GM21825 (cell line): ENCODE measurements at regions not wholly inside any gene's neighbourhood (a gene's known extent, or its start where the extent isn't known, plus 50 kb on each side); places are given as distances from the start of the nearest gene placed in this dataset.

Source experiments
- ATAC-seq: cut with Tn5 transposase; IDR thresholded peaks from one replicate; pipeline ENCODE4 v1.9.1; 2021; ENCODE audit warnings: mild to moderate bottlenecking, moderate library complexity; ENCODE audit not compliant: unreplicated experiment

- ATAC-seq, result peak; percentile 79
Measured at GRCh38 chr11:95556342-95557163, 233.0 kb downstream of the FAM76B start.

GRCh38 chr11:95556011-95556341 is 233.6 kb downstream of the FAM76B start:
- ATAC-seq, result no peak

- ATAC-seq, result no peak
Measured at GRCh38 chr11:95554911-95555310, 234.7 kb downstream of the FAM76B start.

- no peak for ATAC-seq
Measured at GRCh38 chr11:95549301-95549700, 240.3 kb downstream of the FAM76B start.

GRCh38 chr11:95548416-95548815 is 241.2 kb downstream of the FAM76B start:
- ATAC-seq, result no peak

GRCh38 chr11:95547976-95548375 is 241.6 kb downstream of the FAM76B start:
- no peak for ATAC-seq

GRCh38 chr11:95547186-95547585 is 242.4 kb downstream of the FAM76B start:
- ATAC-seq, result no peak

GRCh38 chr11:95545116-95545875 is 244.3 kb downstream of the FAM76B start:
- no peak for ATAC-seq

GRCh38 chr11:95544095-95544856 is 245.3 kb downstream of the FAM76B start:
- ATAC-seq, result no peak

- no peak for ATAC-seq
Measured at GRCh38 chr11:95542868-95543551, 246.6 kb downstream of the FAM76B start.

GRCh38 chr11:95541715-95542114 is 247.9 kb downstream of the FAM76B start:
- ATAC-seq, result no peak

GRCh38 chr11:95536047-95536690 is 253.4 kb downstream of the FAM76B start:
- ATAC-seq, result no peak

- ATAC-seq, result no peak
Measured at GRCh38 chr11:95534809-95535208, 254.8 kb downstream of the FAM76B start.

GRCh38 chr11:95534226-95534625 is 255.4 kb downstream of the FAM76B start:
- ATAC-seq, result no peak

GRCh38 chr11:95531116-95531515 is 258.5 kb downstream of the FAM76B start:
- ATAC-seq, result no peak

- no peak for ATAC-seq
Measured at GRCh38 chr11:95524314-95525036, 265.1 kb downstream of the FAM76B start.

- no peak for ATAC-seq
Measured at GRCh38 chr11:95522874-95523273, 266.7 kb downstream of the FAM76B start.

GRCh38 chr11:95521862-95522261 is 267.7 kb downstream of the FAM76B start:
- ATAC-seq, result no peak

- no peak for ATAC-seq
Measured at GRCh38 chr11:95521133-95521542, 268.4 kb downstream of the FAM76B start.
